CD1c-positive myeloid dendritic cell (primary cell): ENCODE measurements at regions not wholly inside any gene's neighbourhood (a gene's known extent, or its start where the extent isn't known, plus 50 kb on each side); places are given as distances from the start of the nearest gene placed in this dataset.
"Not testable (repeated sequence)": the region's sequence is repeated elsewhere in the genome, so short reads cannot be mapped to it uniquely, and the experiment has no call there.

Source experiments
- DNase-seq: peaks from one replicate; pipeline ENCODE4 v3.0.0-alpha.2; 2016; ENCODE audit errors: extremely low spot score

DNA sequence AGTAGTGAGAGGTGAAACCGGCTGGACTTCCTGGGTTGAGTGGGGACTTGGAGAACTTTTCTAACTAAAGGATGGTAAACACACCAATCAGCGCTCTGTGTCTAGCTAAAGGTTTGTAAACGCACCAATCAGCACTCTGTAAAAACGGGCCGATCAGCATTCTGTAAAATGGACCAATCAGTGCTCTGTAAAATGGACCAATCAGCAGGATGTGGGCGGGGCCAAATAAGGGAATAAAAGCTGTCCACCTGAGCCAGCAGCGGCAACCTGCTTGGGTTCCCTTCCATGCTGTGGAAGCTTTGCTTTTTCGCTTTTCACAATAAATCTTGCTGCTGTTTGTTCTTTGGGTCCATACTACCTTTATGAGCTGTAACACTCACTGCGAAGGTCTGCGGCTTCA is 621.2 kb downstream of the JRKL start:
- not testable (repeated sequence) for DNase-seq

DNA sequence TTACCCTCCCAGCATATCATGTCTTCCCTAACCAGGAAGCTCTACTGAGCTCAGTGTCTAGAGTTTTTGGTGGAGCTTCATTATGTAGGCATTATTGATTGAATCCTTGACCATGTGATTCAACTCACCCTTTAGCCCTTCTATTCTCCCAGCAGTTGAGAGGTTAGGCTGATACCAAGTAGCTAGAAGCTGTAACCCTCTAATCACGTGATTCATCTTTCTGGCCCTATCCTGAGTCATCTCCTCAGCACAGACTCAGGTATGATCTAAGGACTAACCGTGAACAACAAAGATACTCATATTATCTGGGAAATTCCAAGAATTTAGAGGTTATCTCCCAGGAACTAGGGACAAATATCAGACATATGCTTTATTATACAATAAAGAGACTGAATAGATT is 625.5 kb downstream of the JRKL start:
- DNase-seq, result no peak

DNA sequence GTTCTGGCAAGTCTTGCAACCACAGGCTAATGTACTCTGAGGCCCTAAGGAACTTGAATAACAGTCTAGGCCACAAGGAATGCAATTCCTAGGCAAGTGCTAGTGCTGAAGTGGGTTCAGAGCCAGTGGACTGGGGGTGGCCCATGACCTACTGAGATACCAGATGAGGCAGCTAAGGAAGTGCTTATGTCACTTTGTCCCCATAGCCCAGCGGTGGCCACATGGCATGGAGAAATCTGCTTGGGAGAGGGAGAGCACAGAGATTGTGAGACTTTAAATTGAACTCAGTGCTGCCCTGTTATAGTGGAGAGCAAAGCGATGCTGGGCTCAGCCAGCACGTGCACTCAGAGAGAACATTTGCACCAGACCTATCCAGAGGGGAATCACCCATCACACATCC is 629.5 kb downstream of the JRKL start:
- DNase-seq, result no peak

DNA sequence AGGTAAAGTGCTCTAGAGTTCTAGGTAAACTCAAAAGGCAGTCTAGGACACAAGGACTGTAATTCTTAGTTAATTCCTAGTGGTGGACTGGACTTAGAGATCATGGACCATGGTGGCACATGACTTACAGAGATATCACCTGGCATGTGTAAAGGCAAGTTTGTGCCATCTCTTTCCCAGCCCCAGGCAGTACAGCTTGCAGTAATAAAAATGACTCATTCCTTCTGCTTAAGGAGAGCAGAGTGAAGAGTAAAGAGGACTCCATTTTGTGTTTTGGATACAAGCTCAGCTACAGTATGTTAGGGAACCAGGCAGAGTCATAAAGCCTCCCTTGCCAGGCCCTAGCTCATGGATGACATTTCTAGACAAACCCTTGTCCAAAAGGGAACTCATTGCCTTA is 629.9 kb downstream of the JRKL start:
- no peak for DNase-seq

DNA sequence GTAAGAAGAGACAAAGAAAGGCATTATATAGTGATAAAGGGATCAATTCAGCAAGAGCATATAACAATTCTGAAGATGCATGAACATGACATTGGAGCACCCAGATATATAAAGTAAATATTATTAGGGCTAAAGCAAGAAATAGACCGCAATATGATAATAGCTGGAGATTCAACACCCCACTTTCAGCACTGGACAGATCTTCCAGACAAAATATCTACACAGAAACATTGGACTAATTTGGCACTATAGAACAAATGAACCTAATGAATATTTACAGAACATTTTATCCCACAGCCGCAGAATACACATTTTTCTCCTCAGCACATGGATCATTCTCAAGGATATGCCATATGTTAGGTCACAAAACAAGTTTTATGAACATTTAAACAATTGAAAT is 633.1 kb downstream of the JRKL start:
- DNase-seq, result no peak

DNA sequence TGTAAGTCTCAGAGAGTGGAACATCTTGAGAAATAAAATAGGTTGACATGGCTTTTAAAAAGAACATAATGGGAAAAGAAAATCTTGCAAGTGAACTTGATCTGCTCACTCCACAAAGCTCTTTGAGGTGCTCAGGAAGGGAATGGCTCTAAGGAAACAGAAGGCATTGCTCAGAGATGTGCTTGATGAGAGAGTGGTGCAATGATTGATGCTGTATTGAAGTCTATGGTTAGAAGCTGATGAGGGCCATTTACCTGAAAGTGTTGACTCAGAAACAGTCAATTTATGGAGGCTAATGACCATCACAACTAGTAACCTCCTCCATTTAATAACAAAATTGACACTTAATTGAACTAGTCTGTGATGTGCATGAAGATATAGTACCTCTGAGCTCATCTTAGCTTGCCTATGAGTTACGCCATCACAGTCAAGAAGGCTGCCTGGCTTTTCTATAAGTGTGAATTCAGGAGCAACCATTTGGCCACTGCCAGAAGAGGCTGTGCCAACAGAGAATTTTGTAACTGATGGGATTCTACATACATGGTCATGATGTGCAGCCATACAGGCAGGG is 639.1 kb downstream of the JRKL start:
- no peak for DNase-seq

DNA sequence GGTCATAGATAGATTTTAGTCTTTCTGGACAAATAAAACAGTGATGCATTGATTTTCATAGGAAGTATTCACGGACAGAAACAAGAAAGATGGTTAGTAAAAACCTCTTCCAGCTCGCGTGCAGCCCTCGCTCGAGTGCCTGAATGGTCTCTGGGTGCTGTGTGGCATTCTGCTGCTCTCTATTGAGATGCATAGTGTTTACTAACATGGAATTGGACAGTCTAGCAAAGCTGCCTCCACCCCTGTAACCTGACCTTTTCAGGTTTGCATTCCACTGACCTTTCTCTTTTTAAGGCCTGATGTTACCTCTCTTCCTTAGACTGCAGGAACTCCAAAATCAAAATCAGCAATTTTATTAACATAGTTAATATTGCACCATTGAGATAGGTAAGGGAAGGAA is 643.4 kb downstream of the JRKL start:
- no peak for DNase-seq

DNA sequence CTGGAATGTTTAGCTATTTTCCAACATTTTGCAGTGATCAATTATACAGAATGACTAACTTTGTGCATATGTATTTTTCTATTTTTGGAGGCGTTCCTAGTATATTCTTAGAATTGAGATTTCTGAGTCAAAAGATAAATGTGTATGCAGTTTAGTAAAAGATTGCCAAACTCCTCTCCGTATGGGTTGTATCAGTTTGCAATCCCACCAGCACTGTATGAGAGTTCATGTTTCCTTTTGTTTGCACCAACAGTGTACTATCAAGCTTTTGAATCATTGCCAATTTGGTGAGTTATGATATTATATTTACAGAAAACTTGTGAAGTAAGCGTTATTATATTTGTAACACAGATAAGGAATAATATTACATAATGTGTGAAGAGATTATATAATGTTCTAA is 658.7 kb downstream of the JRKL start:
- no peak for DNase-seq

DNA sequence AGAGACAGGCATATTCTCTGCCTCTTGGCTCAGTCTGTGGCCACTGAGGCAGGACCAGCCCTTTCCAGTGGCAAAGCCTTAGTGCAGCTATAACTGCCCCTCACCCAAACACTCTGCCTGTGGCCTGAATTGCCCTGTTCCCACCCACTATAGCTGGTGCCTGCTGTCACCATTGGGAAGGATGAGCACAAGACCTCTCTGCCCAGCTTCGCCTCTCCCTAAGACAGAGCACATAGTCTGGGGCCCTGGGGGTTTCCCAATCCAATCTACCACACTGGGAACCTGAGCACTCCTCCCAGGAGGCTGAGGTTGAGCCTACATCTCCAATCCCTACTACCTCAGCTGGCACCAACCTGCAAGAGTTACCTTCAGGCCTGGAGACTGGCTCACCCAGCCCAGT is 670.4 kb downstream of the JRKL start:
- DNase-seq, result no peak

DNA sequence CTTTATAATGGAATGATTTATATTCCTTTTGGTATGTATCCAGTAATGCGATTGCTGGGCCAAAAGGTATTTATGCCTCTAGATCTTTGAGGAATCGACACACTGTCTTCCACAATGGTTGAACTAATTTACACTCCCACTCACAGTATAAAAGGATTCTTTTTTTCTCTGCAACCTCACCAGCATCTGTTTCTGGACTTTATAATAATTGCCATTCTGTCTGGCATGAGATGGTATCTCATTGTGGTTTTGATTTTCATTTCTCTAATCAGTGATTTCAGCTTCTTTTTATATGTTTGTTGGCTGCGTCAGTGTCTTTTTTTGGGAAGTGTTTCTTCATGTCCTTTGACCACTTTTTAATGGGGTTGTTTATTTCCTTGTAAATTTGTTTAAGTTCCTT is 679.3 kb downstream of the JRKL start:
- no peak for DNase-seq

DNA sequence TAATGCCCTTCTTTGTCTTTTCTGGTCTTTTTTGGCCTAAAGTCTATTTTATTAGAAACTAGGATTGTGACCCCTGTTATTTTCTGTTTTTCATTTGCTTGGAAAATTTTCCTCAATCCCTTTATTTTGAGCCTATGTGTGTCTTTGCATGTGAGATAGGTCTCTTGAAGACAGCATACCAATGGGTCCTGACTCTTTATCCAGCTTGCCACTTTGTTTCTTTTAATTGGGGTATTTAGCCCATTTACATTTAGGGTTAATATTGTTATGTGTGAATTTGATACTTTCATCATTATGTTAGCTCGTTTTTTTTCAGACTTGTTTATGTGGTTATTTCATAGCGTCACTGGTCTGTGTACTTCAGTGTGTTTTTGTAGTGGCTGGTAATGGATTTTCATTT is 682.6 kb downstream of the JRKL start:
- no peak for DNase-seq

DNA sequence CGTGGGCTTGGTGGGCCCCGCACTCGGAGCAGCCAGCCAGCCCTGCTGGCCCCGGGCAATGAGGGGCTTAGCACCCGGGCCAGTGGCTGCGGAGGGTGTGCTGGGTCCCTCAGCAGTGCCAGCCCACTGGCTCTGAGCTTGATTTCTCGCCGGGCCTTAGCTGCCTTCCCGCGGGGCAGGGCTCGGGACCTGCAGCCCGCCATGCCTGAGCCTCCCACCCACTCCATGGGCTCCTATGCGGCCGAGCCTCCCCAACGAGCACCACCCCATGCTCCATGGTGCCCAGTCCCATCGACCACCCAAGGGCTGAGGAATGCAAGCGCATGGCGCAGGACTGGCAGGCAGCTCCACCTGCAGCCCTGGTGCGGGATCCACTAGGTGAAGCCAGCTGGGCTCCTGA is 686.9 kb downstream of the JRKL start:
- not testable (repeated sequence) for DNase-seq

DNA sequence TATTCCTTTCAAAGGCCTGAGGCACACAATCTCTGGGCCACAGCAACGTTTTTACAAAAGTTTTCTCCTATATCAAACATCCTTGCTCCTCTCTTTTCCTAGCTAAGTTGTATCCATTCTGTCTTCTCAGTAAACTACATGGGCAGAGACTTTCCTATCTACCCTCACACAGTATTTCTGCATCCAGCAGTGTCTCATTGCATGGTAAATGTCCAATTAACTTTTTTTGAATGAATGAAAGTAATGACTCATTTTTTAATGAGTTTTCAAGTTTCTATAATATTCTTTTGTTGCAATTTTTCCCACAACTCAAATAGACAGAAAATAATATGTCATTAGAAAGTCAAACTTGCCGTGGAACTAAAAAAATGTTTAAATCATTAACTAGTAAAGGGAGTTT is 688.6 kb downstream of the JRKL start:
- no peak for DNase-seq

DNA sequence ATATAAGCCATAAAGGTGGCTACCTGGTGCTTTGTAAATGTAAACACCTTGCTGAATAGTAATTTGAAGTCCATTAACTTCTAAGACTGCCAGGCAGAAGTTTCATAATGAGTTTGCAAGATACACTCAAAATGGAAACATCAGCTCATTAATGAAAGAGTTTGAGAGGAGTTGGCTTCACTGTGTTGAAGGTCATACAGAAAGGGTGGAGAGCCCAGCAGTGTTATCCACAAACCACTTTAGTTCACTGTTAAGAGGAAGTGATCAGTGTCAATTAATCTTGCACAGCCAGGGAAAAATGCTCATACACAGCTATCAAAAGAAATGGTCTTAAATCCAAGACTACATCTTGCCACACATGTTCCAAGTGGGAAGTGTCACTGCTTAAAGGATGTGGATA is 689.4 kb downstream of the JRKL start:
- no peak for DNase-seq

DNA sequence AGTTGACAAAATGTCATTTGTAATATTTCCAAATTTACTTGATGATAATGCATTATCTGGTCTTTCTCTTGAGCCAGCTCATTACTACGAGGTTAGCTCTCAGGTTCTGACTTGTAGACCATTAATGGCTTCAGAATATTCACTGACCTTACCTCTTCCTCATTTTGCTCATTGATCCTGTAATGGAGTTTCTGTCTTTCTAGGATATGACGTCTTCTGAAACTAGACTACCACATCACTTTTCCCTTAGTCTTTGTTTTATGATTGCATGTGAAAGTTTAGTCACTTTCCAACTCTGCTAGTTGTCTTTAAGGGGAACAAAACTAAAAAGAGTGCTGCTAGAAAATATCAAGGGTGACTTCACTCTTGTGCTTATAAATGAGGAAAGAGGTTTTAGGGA is 697.6 kb downstream of the JRKL start:
- DNase-seq, result no peak

DNA sequence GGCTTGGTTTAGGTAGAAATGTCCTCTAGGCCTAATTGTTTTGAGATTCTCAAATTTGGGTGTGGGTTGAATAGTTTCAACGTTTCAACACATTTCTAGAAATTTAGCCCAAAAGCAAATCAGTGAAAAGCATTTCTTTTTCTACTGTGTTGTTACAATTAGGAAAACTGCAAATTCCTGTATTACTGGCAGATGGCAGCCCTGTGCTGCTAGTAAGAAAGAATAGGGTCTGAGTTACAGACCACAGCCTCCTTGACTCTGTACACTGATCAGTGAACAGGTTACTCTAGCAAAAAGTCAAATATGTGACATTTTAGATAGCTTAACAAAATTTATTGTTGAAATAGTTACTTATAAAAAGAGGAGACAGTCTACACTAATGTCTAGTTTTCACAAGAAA is 703.0 kb downstream of the JRKL start:
- no peak for DNase-seq

DNA sequence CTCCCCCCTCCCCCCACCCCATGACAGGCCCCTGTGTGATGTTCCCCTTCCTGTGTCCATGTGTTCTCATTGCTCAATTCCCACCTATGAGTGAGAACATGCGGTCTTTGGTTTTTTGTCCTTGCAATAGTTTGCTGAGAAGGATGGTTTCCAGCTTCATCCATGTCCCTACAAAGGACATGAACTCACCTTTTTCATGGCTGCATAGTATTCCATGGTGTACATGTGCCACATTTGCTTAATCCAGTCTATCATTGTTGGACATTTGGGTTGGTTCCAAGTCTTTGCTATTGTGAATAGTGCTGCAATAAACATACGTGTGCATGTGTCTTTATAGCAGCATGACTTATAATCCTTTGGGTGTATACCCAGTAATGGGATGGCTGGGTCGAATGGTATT is 712.4 kb downstream of the JRKL start:
- not testable (repeated sequence) for DNase-seq

DNA sequence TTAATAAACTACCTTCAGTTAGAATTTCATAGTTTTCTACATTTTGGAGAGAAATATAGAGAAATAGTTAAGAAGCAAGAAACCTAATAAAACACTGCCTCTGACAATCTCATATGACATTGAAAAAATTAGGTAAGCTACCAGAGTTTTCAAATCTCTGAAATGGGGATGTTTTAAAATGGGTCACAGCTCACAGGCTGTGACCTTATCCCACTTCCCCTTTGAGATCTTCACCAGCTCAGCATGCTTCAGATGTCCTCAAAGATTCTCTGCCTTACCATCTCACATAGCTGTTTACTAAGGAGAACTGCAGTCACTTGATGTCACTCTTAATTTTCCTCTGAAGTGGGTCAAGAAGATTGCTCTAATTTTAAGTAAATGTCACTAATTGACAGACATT is 717.8 kb downstream of the JRKL start:
- no peak for DNase-seq

DNA sequence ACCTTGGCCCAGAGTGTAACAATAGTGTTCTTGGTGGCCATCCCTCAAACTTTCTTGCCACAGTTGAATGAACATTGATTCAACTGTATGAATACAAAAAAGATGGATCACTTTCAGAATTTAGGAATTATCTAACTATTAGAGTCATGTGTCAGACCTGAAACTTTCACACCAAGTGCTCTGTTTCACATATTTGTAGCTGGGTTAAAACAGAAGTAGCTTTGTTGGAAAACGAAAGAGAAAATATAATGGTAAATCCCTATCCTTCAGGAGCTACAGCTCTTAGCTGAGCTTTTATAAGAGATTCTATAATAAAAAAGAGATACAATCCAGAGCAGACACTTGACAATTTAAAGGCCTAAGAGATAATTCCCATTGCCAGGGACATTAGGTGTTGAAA is 719.3 kb downstream of the JRKL start:
- no peak for DNase-seq

DNA sequence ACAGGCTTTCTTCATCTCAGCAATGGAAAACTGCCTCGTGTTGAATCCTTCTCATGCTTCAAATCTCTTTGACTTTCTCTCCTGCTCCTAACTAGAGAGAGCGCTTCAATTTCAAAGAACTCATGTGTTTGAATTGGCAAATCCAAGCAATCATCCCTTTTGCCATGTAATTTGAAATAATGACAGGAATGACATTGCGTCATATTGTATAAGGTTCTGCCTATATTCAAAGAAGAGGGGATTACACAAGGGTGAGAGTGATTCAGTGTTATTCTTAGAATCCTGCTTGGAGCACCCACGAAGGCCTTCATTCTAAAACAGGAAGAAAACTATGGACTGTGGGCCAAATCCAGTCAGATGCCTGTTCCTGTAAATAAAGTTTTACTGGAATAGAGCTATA is 720.6 kb downstream of the JRKL start:
- no peak for DNase-seq

DNA sequence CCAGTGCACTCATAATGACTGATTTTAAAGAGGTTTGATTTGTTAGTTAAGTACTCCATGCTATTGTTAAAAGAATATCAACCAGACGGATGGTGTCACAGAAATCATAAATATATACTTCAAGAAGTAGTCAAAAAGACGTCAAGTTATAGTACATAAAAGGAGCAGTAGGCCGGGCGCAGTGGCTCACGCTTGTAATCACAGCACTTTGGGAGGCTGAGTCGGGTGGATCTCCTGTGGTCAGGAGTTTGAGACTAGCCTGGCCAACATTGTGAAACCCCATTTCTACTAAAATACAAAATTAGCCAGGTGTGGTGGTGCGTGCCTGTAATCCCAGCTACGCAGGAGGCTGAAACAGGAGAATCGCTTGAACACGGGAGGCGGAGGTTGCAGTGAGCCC is 721.7 kb downstream of the JRKL start:
- no peak for DNase-seq

DNA sequence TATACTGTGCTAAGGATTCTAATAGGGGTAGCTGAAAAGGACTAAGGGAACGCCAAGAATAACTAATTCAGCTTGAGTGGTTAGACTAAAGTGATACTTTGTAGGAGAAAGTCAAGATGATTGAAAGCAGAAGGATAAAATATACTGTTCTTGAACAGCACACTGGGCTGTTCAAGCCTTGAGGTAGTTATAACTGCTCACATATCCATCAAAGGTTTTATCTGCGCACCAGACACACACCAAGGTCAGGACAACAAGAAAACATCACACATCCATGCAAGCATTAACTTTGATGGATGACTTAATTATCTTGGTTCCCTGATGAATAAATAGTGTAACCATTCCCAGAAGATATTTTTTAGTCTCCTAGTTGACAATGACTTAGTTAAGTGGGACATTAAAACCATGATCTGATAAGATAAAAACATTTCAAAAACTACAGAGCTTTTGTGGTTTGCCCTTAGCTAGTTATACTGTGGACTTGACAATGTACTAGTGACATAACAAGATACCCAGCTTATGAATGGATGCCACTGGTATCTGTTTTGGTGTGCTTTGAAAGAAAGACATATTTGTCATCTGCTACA is 728.9 kb downstream of the JRKL start:
- DNase-seq, result no peak

DNA sequence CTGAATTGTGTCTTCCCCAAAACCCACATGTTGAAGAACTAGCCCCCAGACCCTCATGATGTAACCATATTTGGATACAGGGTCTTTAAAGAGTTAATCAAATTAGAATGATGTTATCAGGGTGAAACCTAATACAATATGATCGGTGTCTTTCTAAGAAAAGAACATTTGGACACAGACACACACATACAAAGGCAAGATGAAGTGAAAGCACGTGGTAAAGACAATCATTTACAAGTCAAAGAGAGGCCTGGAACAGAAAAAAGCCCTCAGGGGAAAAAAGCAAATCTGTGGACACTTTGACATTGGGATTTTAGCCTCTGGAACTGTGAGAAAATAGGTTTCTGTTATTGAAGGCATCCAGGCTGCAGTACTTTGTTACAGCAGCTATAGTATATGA is 733.4 kb downstream of the JRKL start:
- no peak for DNase-seq

DNA sequence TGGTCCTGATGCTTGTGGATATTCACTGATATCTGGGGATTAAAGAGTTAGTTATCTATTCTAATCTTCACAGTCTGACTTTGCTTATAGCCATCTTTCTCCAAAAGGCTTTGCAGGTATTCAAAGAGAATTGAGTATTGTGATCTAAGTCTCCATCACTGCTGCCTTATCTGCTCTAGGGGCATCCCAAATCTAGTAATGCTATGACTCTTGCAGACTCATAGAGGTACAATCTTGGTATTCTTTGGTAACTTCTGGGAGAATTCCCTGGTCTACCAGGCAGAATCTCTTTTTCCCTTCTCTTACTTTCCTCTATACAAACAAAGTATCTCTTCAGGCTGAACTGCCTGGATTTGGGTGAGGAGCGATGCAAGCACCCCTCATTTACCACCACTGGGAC is 746.3 kb downstream of the JRKL start:
- DNase-seq, result no peak
